GM10266 (cell line): ENCODE measurements at regions not wholly inside any gene's neighbourhood (a gene's known extent, or its start where the extent isn't known, plus 50 kb on each side); places are given as distances from the start of the nearest gene placed in this dataset.

Source experiments
- DNase-seq: peaks from one replicate; pipeline ENCODE4 v3.0.0; 2012; ENCODE audit errors: extremely low spot score
- TF ChIP-seq, protein P1 (sequence below): IDR thresholded peaks from 2 replicates; pipeline ENCODE4 v1.5.1; 2012; ENCODE audit warnings: mild to moderate bottlenecking, low read depth; ENCODE audit not compliant: control insufficient read depth, insufficient read depth; ENCODE audit errors: missing control alignments

DNA sequence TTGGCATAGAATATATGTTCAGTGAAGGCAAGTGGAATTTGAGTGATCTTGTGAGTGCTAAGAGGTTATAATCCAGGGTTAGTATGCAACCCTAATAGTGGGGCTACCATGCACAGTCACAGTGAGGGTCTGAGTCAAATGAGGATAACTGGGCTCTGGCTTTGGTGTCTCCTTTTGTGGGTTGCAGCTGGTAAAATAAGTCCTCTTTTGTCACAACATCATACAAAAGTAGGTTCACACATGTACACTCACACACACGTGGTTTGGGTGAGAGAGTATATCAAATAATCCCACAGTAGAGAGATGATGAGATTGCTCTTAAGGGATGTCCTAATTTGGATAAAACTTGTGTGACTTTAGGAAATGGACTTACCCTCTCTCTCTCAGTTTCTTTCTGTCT, 79.6 kb upstream of the EOLA2 start:
- no peak for DNase-seq
- TF ChIP-seq, protein P1, sequence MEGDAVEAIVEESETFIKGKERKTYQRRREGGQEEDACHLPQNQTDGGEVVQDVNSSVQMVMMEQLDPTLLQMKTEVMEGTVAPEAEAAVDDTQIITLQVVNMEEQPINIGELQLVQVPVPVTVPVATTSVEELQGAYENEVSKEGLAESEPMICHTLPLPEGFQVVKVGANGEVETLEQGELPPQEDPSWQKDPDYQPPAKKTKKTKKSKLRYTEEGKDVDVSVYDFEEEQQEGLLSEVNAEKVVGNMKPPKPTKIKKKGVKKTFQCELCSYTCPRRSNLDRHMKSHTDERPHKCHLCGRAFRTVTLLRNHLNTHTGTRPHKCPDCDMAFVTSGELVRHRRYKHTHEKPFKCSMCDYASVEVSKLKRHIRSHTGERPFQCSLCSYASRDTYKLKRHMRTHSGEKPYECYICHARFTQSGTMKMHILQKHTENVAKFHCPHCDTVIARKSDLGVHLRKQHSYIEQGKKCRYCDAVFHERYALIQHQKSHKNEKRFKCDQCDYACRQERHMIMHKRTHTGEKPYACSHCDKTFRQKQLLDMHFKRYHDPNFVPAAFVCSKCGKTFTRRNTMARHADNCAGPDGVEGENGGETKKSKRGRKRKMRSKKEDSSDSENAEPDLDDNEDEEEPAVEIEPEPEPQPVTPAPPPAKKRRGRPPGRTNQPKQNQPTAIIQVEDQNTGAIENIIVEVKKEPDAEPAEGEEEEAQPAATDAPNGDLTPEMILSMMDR: no peak

DNA sequence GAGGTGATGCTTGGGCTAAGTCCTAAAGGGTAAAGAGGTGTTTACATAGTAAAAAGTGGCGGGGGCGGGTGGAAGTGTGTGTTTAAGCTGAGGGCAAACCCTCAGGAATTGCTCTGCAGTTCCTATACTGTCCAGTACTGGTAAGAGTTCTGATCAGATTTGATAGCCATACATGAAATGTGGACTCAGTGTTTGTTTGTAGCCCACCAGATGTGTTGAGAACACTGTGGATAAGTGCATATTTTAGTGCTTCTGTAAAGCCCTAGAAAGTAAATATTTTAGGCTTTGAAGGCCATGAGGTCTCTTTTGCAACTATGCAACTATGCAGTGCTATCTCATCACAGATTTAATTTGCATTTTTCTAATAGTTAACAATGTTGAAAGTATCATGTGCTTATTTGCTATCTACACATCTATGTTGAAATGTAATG, 80.7 kb upstream of the EOLA2 start:
- DNase-seq: no peak
- TF ChIP-seq, protein P1: no peak

DNA sequence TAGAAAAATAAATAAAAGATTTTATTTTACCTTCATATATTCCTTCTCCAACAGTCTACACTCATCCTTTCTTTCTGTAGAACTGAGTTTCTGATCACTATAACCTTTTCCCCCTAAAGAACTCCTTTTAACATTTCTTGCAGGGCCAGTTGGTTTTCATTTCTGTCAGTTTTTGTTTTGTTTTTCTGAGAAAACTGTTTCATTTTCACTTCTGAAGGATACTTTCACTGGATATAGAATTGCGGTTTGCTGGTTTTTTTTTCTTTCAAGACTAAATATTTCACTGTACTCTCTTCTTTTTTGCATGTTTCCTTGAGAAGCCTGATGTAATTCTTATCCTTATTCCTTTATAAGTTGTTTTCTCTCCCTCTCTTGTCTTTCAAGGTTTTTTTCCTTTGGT, 90.4 kb upstream of the EOLA2 start:
- peak; percentile 7 for DNase-seq
- TF ChIP-seq, protein P1: no peak

GRCh38 chrX:150032742-150033141, 94.5 kb upstream of the EOLA2 start:
- no peak for DNase-seq
- TF ChIP-seq, protein P1: no peak

DNA sequence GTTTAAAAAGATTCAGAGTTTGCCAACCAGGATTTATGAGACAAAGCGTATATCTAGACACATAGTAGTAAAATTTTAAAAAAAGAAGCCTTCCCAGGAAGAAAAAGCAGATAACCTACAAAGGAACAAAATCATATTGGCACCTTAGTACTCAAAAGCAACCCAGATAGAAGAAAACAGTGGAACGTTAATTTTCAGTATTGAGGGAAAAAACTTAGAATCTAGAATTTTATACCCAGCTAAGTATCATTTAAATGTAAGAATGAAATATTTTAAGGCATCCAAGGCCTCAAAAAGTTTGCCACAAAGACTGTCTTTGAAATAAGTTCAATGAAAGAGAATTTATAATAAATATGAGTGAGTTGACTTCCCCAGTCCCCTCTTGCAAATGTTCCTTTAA, 96.5 kb upstream of the EOLA2 start:
- TF ChIP-seq, protein P1: no peak
- no peak for DNase-seq

DNA sequence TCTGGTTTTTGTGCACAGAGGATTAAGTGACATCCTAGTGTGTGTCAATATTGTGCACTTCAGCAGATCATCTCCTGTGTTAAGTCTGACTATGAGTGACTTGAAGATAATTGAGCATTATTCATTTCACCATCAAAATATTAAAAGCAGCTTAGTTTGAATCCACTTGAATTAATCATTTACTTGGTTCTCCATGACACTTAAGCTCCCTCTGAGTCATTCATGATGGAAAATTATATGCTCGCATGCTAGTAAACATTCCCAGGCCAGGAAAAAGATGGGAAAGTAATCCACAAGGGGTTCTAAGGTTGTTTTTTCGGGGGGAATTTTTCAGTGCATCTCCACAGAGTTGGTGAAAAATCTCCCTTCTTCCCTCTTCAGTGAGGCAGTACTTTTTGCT, 97.2 kb upstream of the EOLA2 start:
- DNase-seq: no peak
- TF ChIP-seq, protein P1: no peak

GRCh38 chrX:150036181-150036580, 97.9 kb upstream of the EOLA2 start:
- DNase-seq: no peak
- TF ChIP-seq, protein P1: no peak
